Breast epithelium (tissue), 4 donors: ENCODE measurements at regions not wholly inside any gene's neighbourhood (a gene's known extent, or its start where the extent isn't known, plus 50 kb on each side); places are given as distances from the start of the nearest gene placed in this dataset.

Experiments used
- DNase-seq, 2 donors: peaks; one replicate each; pipeline ENCODE4 v3.0.0-alpha.2; 2019; ENCODE audit warnings: low spot score in 2 of 2
- H3K27ac ChIP-seq, 2 donors: fragments of 200-600 bp; sonication (generic) in 1 of 2; one replicate each; pipeline ENCODE4 v1.5.1; 2016 to 2019; ENCODE audit warnings: mild to moderate bottlenecking in 1 of 2
- H3K27me3 ChIP-seq, 2 donors: fragments of 200-600 bp; sonication (generic) in 1 of 2; one replicate each; pipeline versions ENCODE4 v1.5.1 to v1.6.0; 2017 to 2019; ENCODE audit warnings: control low read depth in 1 of 2, mild to moderate bottlenecking in 1 of 2
- H3K36me3 ChIP-seq: fragments of 200-600 bp; one replicate; pipeline ENCODE4 v1.5.1; 2019
- H3K4me1 ChIP-seq, 2 donors: fragments of 200-600 bp; sonication (generic); one replicate each; pipeline ENCODE4 v1.5.1; 2016 to 2019; ENCODE audit warnings: control low read depth in 1 of 2
- H3K4me3 ChIP-seq, 3 donors: fragments of 200-600 bp; sonication (generic); 1 replicate in 2 of 3; 2 replicates in 1 of 3; pipeline ENCODE4 v1.5.1; 2016 to 2019; ENCODE audit warnings: mild to moderate bottlenecking in 3 of 3, moderate library complexity in 2 of 3
- H3K9me3 ChIP-seq, 2 donors: fragments of 200-600 bp; sonication (generic) in 1 of 2; one replicate each; pipeline ENCODE4 v1.5.1; 2016 to 2019; ENCODE audit warnings: control low read depth in 1 of 2
- POLR2A ChIP-seq: fragments of 450-650 bp; IDR thresholded peaks from one replicate; pipeline ENCODE4 v1.6.1; 2016; ENCODE audit warnings: antibody characterized with exemption, mild to moderate bottlenecking, moderate library complexity
- POLR2AphosphoS5 ChIP-seq, 3 donors: sonication (generic); formaldehyde crosslinking; IDR thresholded peaks; one replicate each; pipeline ENCODE4 v1.6.1; 2017; ENCODE audit warnings: antibody characterized with exemption in 3 of 3
- intact Hi-C: fragments of 100-400 bp; cut with DNase I; formaldehyde crosslinking; loops from one replicate; pipeline ENCODE4 v1.15.1; 2023; ENCODE audit warnings: low total_unique reads
- TF ChIP-seq, protein P1 (sequence below), 3 donors: fragments of 450-650 bp; IDR thresholded peaks; one replicate each; pipeline ENCODE4 v1.5.1; 2016 to 2017; ENCODE audit warnings: antibody characterized with exemption in 3 of 3, mild to moderate bottlenecking in 3 of 3, moderate library complexity in 3 of 3

DNA sequence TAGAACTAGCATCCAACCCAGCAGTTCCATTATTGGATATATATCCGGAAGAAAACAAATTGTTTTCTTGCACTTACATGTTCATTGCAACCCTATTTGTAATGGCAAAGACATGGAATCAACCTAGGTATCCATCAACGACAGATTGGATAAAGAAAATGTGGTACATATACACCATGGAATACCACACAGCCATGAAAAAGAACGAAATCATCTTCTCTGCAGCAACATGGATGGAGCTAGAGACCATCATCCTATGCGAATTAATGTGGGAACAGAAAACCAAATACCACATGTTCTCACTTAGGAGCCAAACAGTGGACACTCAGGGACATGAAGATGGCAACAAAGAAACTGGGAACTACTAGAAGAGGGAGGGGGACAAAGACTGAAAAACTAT, 352.7 kb downstream of the CDH2 start:
- intact Hi-C loops = no loop called here
- TF ChIP-seq, protein P1, sequence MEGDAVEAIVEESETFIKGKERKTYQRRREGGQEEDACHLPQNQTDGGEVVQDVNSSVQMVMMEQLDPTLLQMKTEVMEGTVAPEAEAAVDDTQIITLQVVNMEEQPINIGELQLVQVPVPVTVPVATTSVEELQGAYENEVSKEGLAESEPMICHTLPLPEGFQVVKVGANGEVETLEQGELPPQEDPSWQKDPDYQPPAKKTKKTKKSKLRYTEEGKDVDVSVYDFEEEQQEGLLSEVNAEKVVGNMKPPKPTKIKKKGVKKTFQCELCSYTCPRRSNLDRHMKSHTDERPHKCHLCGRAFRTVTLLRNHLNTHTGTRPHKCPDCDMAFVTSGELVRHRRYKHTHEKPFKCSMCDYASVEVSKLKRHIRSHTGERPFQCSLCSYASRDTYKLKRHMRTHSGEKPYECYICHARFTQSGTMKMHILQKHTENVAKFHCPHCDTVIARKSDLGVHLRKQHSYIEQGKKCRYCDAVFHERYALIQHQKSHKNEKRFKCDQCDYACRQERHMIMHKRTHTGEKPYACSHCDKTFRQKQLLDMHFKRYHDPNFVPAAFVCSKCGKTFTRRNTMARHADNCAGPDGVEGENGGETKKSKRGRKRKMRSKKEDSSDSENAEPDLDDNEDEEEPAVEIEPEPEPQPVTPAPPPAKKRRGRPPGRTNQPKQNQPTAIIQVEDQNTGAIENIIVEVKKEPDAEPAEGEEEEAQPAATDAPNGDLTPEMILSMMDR (IDR thresholded peaks at IDR 0.05) = no peak
- no peak for TF ChIP-seq POLR2A
- no peak for TF ChIP-seq POLR2AphosphoS5 (IDR thresholded peaks at IDR 0.05)
- Histone ChIP-seq H3K9me3 (no peaks in the 10 kb centered on the region), H3K27ac (no peak overlapping the region), H3K27me3 (no peaks in the 10 kb centered on the region), H3K36me3 (no peaks in the 10 kb centered on the region), H3K4me1 (no peaks in the 10 kb centered on the region), H3K4me3 (no peak overlapping the region)
- DNase-seq = no peak

DNA sequence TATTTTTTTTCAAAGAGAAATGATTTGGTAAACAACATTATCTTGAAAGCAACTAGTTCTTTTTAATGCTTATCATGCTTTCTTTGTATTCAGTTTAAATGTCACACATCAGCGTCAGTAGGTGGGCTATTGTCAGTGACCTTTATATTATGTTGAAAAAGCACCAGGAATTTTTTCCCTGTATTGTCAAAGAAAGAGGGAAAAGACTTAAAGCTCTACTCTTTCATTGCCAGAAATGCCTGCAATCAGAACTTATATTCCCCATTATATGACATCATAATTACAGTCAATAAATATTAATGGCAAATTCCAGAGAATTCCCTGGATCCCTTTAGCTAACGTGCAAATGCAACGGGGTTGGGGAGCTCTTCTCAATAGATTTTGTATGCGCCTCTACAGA, 353.9 kb downstream of the CDH2 start:
- no peak for TF ChIP-seq POLR2AphosphoS5 (IDR thresholded peaks at IDR 0.05)
- no peak for TF ChIP-seq POLR2A
- TF ChIP-seq, protein P1 (IDR thresholded peaks at IDR 0.05) = no peak
- intact Hi-C loops = no loop called here
- Histone ChIP-seq H3K9me3 (no peaks in the 10 kb centered on the region), H3K27me3 (no peaks in the 10 kb centered on the region), H3K4me3 (no peak overlapping the region), H3K27ac (no peak overlapping the region), H3K36me3 (no peaks in the 10 kb centered on the region), H3K4me1 (no peaks in the 10 kb centered on the region)
- no peak for DNase-seq

DNA sequence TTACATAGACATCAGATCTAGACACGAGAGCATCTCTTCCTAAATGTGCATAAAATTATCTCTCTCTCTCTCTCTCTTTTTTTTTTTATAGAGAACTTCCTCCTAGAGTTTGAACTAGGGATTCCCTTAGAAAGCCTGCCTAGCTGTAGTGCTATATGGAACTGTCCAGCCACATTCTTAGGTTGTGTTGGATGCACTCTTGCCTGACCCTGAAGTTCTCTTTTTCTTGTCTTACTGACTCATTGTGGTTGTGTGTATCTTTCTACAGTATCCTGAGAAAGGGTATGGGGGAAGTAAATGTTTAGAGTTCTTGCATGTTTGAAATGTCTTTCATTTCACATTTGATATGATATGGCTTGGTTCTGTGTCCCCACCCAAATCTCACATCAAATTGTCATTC, 368.2 kb downstream of the CDH2 start:
- Histone ChIP-seq H3K27me3 (no peaks in the 10 kb centered on the region), H3K36me3 (no peaks in the 10 kb centered on the region), H3K27ac (no peak overlapping the region), H3K4me1 (no peaks in the 10 kb centered on the region), H3K4me3 (no peak overlapping the region), H3K9me3 (no peaks in the 10 kb centered on the region)
- no peak for DNase-seq
- TF ChIP-seq POLR2A (no peak), POLR2AphosphoS5 (IDR thresholded peaks at IDR 0.05) (no peak)
- TF ChIP-seq, protein P1 (IDR thresholded peaks at IDR 0.05) = no peak
- intact Hi-C loops = no loop called here

DNA sequence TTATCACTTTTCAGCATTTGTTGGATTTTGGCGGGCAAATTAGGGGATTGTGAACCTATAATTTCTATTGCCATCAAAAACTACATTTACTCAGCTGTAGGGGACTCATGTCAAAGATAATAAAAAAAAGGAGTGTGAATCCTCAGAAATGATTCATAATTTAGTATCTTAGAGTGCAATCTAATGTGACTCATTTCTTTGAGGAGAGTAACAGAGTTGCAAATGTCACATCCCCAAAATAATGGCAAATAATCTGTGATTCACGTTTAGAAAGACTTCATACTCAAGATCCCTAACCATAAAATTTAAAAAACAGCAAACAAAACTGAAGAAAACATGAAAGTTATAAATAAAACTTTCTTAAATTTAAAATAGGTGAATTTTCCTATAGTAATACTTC, 373.0 kb downstream of the CDH2 start:
- no peaks in the 10 kb centered on the region for H3K4me1 ChIP-seq
- no peaks in the 10 kb centered on the region for H3K36me3 ChIP-seq
- H3K27me3 ChIP-seq = no peaks in the 10 kb centered on the region
- TF ChIP-seq, protein P1 (IDR thresholded peaks at IDR 0.05) = no peak
- TF ChIP-seq POLR2A (no peak), POLR2AphosphoS5 (IDR thresholded peaks at IDR 0.05) (no peak)
- no peak for DNase-seq
- intact Hi-C loops = no loop called here
- no peak overlapping the region for H3K27ac ChIP-seq
- no peaks in the 10 kb centered on the region for H3K9me3 ChIP-seq
- no peak overlapping the region for H3K4me3 ChIP-seq

DNA sequence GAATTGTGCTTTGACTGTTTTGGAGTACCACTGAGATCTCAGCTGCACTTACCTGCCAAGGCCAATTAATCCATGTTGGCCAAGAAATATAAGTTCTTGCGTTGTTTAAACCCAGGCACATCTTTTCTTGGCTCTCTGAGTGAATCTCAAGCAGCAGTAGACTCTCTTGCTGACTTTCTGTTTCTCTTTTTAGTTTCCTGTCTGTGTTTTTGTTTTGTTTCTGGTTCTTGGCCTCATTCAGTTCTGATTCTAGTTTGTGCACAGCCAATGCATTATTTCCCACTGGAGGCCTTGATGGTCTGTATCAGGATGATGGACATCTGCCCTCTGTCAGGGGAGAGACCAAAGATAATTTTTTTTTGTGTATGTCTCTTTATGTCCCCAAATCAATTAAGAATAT, 379.4 kb downstream of the CDH2 start:
- no peak for DNase-seq
- intact Hi-C loops = no loop called here

More for the DNA sequence above, 379.4 kb downstream of the CDH2 start:
- Histone ChIP-seq H3K36me3 (no peaks in the 10 kb centered on the region), H3K27ac (no peak overlapping the region), H3K27me3 (no peaks in the 10 kb centered on the region), H3K9me3 (no peaks in the 10 kb centered on the region), H3K4me3 (no peak overlapping the region), H3K4me1 (no peaks in the 10 kb centered on the region)
- TF ChIP-seq POLR2A = no peak
- no peak for TF ChIP-seq POLR2AphosphoS5 (IDR thresholded peaks at IDR 0.05)
- TF ChIP-seq, protein P1 (IDR thresholded peaks at IDR 0.05) = no peak
